GM23338 (cell line): ENCODE measurements at regions not wholly inside any gene's neighbourhood (a gene's known extent, or its start where the extent isn't known, plus 50 kb on each side); places are given as distances from the start of the nearest gene placed in this dataset.

Source experiments
- ATAC-seq: fragments of 200-7000 bp; cut with Tn5 transposase; 3 replicates; pipeline ENCODE4 v1.9.1; 2020
- DNase-seq: peaks from one replicate; pipeline ENCODE4 v3.0.0-alpha.2; 2015; ENCODE audit warnings: low spot score
- H2AFZ ChIP-seq: fragments of 200-600 bp; sonication (generic); 2 replicates; pipeline ENCODE4 v1.8.0; 2016; ENCODE audit warnings: antibody characterized with exemption, mild to moderate bottlenecking, moderate library complexity
- H3F3A ChIP-seq: fragments of 200-600 bp; sonication (generic); replicated peaks from 2 replicates; pipeline ENCODE4 v1.8.0; 2017; ENCODE audit warnings: antibody characterized with exemption, mixed run types, low read depth
- H3K27ac ChIP-seq: fragments of 200-600 bp; sonication (generic); 2 replicates; pipeline ENCODE4 v1.6.1; 2016; ENCODE audit warnings: low read depth
- H3K27me3 ChIP-seq: fragments of 200-600 bp; sonication (generic); 2 replicates; pipeline ENCODE4 v1.8.0; 2016; ENCODE audit warnings: mild to moderate bottlenecking, mixed run types, moderate library complexity; ENCODE audit not compliant: insufficient read depth
- H3K36me3 ChIP-seq: fragments of 200-600 bp; sonication (generic); 2 replicates; pipeline ENCODE4 v1.8.0; 2016; ENCODE audit warnings: mild to moderate bottlenecking; ENCODE audit not compliant: insufficient read depth
- H3K4me1 ChIP-seq: fragments of 200-600 bp; sonication (generic); 2 replicates; pipeline ENCODE4 v1.8.0; 2016; ENCODE audit warnings: mild to moderate bottlenecking, moderate library complexity; ENCODE audit not compliant: insufficient read depth
- H3K4me2 ChIP-seq: fragments of 200-600 bp; sonication (generic); 2 replicates; pipeline ENCODE4 v1.7.1; 2017; ENCODE audit warnings: mixed run types
- H3K4me3 ChIP-seq: fragments of 200-600 bp; sonication (generic); 2 replicates; pipeline ENCODE4 v1.6.1; 2016; ENCODE audit warnings: mixed run types
- H3K79me2 ChIP-seq: fragments of 200-600 bp; sonication (generic); replicated peaks from 2 replicates; pipeline ENCODE4 v1.8.0; 2017; ENCODE audit warnings: mild to moderate bottlenecking; ENCODE audit not compliant: insufficient read depth
- H3K9me2 ChIP-seq: fragments of 200-600 bp; sonication (generic); 2 replicates; pipeline ENCODE4 v1.8.0; 2017; ENCODE audit not compliant: insufficient read depth
- H4K20me1 ChIP-seq: fragments of 200-600 bp; sonication (generic); replicated peaks from 2 replicates; pipeline ENCODE4 v1.8.0; 2017; ENCODE audit warnings: mild to moderate bottlenecking; ENCODE audit not compliant: insufficient read depth
- H3K27ac Mint-ChIP-seq: 2 replicates; pipeline ENCODE4 v1.8.0; 2020; ENCODE audit warnings: inconsistent platforms, mild to moderate bottlenecking, moderate library complexity, mixed read lengths
- H3K27me3 Mint-ChIP-seq: 3 replicates; pipeline ENCODE4 v1.8.0; 2022; ENCODE audit warnings: low read depth, mild to moderate bottlenecking, moderate library complexity, mixed read lengths, inconsistent platforms; ENCODE audit not compliant: insufficient read depth, poor library complexity
- H3K36me3 Mint-ChIP-seq: 3 replicates; pipeline ENCODE4 v1.8.0; 2021; ENCODE audit warnings: low read depth, mild to moderate bottlenecking, inconsistent platforms, moderate library complexity, mixed read lengths
- H3K4me1 Mint-ChIP-seq: 3 replicates; pipeline ENCODE4 v1.8.0; 2020; ENCODE audit warnings: mild to moderate bottlenecking, inconsistent platforms, mixed read lengths
- H3K4me3 Mint-ChIP-seq: 3 replicates; pipeline ENCODE4 v1.8.0; 2021; ENCODE audit warnings: moderate library complexity, mild to moderate bottlenecking, inconsistent platforms, mixed read lengths
- H3K9me3 Mint-ChIP-seq: 3 replicates; pipeline ENCODE4 v1.8.0; 2020; ENCODE audit warnings: moderate library complexity, mild to moderate bottlenecking, inconsistent platforms, mixed read lengths
- CREB1 ChIP-seq: fragments of 250-450 bp; sonication (Bioruptor Pico); IDR thresholded peaks from 2 replicates; pipeline ENCODE4 v1.5.0; 2020; ENCODE audit warnings: low read depth, mild to moderate bottlenecking, moderate library complexity
- EZH2 ChIP-seq: fragments of 200-600 bp; sonication (generic); IDR thresholded peaks from one replicate; pipeline ENCODE4 v1.8.0; 2017; ENCODE audit warnings: antibody characterized with exemption, mild to moderate bottlenecking, low read depth; ENCODE audit not compliant: unreplicated experiment
- NANOG ChIP-seq: IDR thresholded peaks from 2 replicates; pipeline ENCODE4 v1.6.1; 2016; ENCODE audit warnings: antibody characterized with exemption, borderline replicate concordance
- POLR2AphosphoS5 ChIP-seq: IDR thresholded peaks from 2 replicates; pipeline ENCODE4 v1.6.1; 2016; ENCODE audit warnings: antibody characterized with exemption, low read depth
- STAT1 ChIP-seq: IDR thresholded peaks from one replicate; pipeline ENCODE4 v1.6.1; 2016; ENCODE audit warnings: antibody characterized with exemption; ENCODE audit not compliant: unreplicated experiment
- ZNF114 ChIP-seq: fragments of 250-450 bp; sonication (Bioruptor Pico); IDR thresholded peaks from 2 replicates; pipeline ENCODE4 v1.5.0; 2020; ENCODE audit warnings: mild to moderate bottlenecking, moderate library complexity
- TF ChIP-seq, protein P1 (sequence below): fragments of 250-450 bp; sonication (Bioruptor Pico); IDR thresholded peaks from 2 replicates; pipeline ENCODE4 v1.5.0; 2020; ENCODE audit warnings: mild to moderate bottlenecking, moderate library complexity
- TF ChIP-seq, protein P2 (sequence below): IDR thresholded peaks from 2 replicates; pipeline ENCODE4 v1.6.1; 2016; ENCODE audit warnings: antibody characterized with exemption

DNA sequence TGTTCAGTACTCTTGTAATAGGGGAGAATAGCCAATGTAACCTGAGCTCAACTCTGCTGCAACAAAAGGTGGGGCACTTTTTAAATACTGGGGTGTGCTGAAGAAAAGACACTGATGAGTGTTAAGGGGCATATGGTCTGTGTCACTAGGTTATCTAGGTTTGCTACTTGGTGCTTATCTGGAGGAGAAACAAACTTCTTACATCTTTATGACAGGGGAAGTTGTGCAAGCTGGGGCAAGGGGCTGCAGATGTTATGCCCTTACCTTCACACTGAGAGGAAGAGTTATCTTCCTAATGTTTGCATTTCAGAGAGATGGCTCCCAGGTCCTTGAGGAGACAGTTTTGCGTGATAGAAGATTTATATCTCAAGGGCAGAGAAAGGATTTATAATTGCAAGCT lies 90.9 kb upstream of the PKP2 start (continued):
- TF ChIP-seq, protein P1, sequence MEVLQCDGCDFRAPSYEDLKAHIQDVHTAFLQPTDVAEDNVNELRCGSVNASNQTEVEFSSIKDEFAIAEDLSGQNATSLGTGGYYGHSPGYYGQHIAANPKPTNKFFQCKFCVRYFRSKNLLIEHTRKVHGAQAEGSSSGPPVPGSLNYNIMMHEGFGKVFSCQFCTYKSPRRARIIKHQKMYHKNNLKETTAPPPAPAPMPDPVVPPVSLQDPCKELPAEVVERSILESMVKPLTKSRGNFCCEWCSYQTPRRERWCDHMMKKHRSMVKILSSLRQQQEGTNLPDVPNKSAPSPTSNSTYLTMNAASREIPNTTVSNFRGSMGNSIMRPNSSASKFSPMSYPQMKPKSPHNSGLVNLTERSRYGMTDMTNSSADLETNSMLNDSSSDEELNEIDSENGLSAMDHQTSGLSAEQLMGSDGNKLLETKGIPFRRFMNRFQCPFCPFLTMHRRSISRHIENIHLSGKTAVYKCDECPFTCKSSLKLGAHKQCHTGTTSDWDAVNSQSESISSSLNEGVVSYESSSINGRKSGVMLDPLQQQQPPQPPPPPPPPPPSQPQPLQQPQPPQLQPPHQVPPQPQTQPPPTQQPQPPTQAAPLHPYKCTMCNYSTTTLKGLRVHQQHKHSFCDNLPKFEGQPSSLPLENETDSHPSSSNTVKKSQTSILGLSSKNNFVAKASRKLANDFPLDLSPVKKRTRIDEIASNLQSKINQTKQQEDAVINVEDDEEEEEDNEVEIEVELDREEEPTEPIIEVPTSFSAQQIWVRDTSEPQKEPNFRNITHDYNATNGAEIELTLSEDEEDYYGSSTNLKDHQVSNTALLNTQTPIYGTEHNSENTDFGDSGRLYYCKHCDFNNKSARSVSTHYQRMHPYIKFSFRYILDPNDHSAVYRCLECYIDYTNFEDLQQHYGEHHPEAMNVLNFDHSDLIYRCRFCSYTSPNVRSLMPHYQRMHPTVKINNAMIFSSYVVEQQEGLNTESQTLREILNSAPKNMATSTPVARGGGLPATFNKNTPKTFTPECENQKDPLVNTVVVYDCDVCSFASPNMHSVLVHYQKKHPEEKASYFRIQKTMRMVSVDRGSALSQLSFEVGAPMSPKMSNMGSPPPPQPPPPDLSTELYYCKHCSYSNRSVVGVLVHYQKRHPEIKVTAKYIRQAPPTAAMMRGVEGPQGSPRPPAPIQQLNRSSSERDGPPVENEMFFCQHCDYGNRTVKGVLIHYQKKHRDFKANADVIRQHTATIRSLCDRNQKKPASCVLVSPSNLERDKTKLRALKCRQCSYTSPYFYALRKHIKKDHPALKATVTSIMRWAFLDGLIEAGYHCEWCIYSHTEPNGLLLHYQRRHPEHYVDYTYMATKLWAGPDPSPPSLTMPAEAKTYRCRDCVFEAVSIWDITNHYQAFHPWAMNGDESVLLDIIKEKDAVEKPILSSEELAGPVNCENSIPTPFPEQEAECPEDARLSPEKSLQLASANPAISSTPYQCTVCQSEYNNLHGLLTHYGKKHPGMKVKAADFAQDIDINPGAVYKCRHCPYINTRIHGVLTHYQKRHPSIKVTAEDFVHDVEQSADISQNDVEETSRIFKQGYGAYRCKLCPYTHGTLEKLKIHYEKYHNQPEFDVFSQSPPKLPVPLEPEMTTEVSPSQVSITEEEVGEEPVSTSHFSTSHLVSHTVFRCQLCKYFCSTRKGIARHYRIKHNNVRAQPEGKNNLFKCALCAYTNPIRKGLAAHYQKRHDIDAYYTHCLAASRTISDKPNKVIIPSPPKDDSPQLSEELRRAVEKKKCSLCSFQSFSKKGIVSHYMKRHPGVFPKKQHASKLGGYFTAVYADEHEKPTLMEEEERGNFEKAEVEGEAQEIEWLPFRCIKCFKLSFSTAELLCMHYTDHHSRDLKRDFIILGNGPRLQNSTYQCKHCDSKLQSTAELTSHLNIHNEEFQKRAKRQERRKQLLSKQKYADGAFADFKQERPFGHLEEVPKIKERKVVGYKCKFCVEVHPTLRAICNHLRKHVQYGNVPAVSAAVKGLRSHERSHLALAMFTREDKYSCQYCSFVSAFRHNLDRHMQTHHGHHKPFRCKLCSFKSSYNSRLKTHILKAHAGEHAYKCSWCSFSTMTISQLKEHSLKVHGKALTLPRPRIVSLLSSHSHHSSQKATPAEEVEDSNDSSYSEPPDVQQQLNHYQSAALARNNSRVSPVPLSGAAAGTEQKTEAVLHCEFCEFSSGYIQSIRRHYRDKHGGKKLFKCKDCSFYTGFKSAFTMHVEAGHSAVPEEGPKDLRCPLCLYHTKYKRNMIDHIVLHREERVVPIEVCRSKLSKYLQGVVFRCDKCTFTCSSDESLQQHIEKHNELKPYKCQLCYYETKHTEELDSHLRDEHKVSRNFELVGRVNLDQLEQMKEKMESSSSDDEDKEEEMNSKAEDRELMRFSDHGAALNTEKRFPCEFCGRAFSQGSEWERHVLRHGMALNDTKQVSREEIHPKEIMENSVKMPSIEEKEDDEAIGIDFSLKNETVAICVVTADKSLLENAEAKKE (CRISPR knock-in tag), result no peak
- TF ChIP-seq STAT1 (no peak), POLR2AphosphoS5 (no peak)

DNA sequence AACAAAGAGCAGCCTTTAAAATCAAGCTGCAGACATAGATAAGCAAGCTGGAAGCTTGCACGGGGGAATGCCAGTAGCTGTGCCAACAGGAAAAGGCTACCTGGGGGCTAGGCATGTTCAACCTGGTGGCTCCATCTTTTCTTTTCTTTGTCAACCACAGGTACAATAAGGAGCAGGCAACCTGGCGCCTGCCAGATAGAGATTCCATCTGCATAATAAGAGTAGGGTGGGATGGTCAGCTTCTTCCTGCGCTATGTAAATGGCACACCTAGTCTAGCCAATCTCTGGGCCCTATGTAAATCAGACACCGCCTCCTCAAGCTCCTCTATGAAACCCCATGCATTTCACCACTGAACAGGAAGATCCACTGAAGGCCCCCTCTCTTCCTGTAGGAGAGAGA lies 87.4 kb upstream of the PKP2 start:
- Histone ChIP-seq H3K4me3 (no peak overlapping the region), H2AFZ (no peak overlapping the region), H4K20me1 (no peaks in the 10 kb centered on the region), H3K36me3 (no peaks in the 10 kb centered on the region), H3K27me3 (no peaks in the 10 kb centered on the region), H3F3A (no peaks in the 10 kb centered on the region), H3K4me1 (peaks cover 6% of the 10 kb centered on the region; the same call in 1 of the 2 replicates), H3K79me2 (no peaks in the 10 kb centered on the region), H3K4me2 (0 out of 2 replicates have a peak overlapping the region, but pooled peaks have one; percentile 15), H3K9me2 (no peaks in the 10 kb centered on the region), H3K27ac (no peak overlapping the region)
- ATAC-seq (peak; percentile 97), DNase-seq (peak; percentile 82)
- Mint-ChIP-seq H3K4me1 (peaks cover 15% of the 10 kb centered on the region), H3K27me3 (peaks cover 10% of the 10 kb centered on the region), H3K4me3 (no peak overlapping the region), H3K9me3 (peaks cover 4% of the 10 kb centered on the region; the same call in 1 of the 3 replicates), H3K36me3 (no peaks in the 10 kb centered on the region; the same call in 2 of the 3 replicates), H3K27ac (no peak overlapping the region)
- no peak for TF ChIP-seq NANOG
- TF ChIP-seq ZNF114 (CRISPR knock-in tag), result no peak
- TF ChIP-seq EZH2, result no peak
- TF ChIP-seq POLR2AphosphoS5, result no peak
- TF ChIP-seq CREB1 (CRISPR knock-in tag), result no peak
- TF ChIP-seq, protein P1 (CRISPR knock-in tag), result no peak
- TF ChIP-seq, protein P2, sequence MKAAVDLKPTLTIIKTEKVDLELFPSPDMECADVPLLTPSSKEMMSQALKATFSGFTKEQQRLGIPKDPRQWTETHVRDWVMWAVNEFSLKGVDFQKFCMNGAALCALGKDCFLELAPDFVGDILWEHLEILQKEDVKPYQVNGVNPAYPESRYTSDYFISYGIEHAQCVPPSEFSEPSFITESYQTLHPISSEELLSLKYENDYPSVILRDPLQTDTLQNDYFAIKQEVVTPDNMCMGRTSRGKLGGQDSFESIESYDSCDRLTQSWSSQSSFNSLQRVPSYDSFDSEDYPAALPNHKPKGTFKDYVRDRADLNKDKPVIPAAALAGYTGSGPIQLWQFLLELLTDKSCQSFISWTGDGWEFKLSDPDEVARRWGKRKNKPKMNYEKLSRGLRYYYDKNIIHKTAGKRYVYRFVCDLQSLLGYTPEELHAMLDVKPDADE, result no peak
